Fibroblast of villous mesenchyme (primary cell): ENCODE measurements at regions not wholly inside any gene's neighbourhood (a gene's known extent, or its start where the extent isn't known, plus 50 kb on each side); places are given as distances from the start of the nearest gene placed in this dataset.

Experiments
- DNase-seq: peaks from one replicate; pipeline ENCODE4 v3.0.0-alpha.2; 2010; ENCODE audit warnings: low read depth
- H3K4me3 ChIP-seq: 2 replicates; pipeline ENCODE4 v1.5.1; 2011; ENCODE audit warnings: low read depth, mild to moderate bottlenecking, low read length
- TF ChIP-seq, protein P1 (sequence below): IDR thresholded peaks from 2 replicates; pipeline ENCODE4 v1.5.1; 2012; ENCODE audit warnings: low read depth, mild to moderate bottlenecking, low read length; ENCODE audit not compliant: insufficient read depth

GRCh38 chr1:212556822-212557549, 51.6 kb upstream of the ATF3 start:
- TF ChIP-seq, protein P1, sequence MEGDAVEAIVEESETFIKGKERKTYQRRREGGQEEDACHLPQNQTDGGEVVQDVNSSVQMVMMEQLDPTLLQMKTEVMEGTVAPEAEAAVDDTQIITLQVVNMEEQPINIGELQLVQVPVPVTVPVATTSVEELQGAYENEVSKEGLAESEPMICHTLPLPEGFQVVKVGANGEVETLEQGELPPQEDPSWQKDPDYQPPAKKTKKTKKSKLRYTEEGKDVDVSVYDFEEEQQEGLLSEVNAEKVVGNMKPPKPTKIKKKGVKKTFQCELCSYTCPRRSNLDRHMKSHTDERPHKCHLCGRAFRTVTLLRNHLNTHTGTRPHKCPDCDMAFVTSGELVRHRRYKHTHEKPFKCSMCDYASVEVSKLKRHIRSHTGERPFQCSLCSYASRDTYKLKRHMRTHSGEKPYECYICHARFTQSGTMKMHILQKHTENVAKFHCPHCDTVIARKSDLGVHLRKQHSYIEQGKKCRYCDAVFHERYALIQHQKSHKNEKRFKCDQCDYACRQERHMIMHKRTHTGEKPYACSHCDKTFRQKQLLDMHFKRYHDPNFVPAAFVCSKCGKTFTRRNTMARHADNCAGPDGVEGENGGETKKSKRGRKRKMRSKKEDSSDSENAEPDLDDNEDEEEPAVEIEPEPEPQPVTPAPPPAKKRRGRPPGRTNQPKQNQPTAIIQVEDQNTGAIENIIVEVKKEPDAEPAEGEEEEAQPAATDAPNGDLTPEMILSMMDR = no peak
- no peak overlapping the region for H3K4me3 ChIP-seq
- no peak for DNase-seq

DNA sequence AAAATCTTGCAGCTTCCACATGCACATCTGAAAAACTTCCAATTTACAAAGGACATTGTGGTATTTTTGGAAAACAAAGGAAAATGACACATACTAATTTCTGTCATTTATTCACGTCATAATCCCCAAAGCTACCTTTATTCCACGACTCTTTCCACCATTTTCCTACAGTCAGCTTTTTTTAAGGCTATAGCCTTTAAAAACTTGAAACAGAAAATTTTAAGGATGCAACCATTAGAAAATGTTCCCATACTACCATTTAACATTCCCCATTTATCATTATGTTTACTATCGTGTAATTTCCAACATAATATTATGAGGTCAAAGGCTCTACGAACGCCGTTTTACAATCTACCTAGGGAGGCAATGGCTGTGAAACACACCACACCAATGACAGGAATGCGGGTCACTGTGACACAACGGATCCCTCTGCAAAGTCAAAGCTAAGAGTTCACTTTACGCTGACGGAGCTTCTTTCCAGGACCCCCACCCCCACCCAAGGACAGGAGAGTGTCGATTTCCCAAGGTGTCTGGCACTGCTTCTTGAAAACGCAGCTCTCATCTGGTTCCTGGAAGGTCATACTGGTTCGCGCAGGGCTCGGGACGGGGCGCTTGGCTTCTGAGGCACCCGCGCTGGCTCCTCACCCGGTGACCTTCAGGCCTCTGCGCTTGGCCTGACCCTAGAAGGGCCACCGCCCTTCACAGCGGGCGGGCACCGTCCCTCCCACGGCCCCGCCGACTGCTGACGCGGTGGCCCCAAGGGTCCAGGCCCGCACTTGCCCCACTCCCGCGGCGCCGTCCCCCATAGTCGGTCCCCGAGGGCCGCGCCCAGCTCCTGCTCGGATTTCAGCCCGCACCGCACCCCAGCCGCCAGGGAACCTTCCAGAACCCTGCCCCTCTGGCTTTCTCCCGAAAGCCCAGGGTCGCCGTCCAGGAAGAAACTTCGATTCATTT, 50.5 kb upstream of the ATF3 start:
- DNase-seq = peak; percentile 38
- TF ChIP-seq, protein P1 = no peak
- peak overlapping the region; percentile 77 for H3K4me3 ChIP-seq

- H3K4me3 ChIP-seq = peak overlapping the region; percentile 77
- TF ChIP-seq, protein P1 = no peak
- DNase-seq = peak; percentile 95
Observed at GRCh38 chr1:212558693-212559480, 49.7 kb upstream of the ATF3 start.
